ENCODE measurements at regions not wholly inside any gene's neighbourhood (a gene's known extent, or its start where the extent isn't known, plus 50 kb on each side); places are given as distances from the start of the nearest gene placed in this dataset.
"Not testable (repeated sequence)": the region's sequence is repeated elsewhere in the genome, so short reads cannot be mapped to it uniquely, and the experiment has no call there.

DNA sequence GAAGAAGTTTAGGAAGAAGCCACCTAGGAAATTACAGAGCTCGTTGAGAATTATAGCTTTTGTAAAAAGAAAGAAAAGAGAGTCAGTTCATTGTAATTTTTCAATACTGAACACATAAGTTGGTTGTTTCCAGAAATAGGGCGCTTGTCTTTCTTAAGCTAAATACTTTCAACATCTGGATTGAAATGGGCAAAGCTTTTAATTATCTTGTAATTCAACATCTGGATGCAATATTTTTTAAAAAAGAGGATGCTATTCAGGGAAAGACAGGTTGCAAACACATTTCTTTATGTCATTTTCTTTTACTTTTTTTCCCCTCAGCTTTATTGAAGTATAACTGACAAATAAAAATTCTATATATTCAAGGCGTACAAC, 100.7 kb upstream of the TRPC7 start:
- TF ChIP-seq, protein P1, sequence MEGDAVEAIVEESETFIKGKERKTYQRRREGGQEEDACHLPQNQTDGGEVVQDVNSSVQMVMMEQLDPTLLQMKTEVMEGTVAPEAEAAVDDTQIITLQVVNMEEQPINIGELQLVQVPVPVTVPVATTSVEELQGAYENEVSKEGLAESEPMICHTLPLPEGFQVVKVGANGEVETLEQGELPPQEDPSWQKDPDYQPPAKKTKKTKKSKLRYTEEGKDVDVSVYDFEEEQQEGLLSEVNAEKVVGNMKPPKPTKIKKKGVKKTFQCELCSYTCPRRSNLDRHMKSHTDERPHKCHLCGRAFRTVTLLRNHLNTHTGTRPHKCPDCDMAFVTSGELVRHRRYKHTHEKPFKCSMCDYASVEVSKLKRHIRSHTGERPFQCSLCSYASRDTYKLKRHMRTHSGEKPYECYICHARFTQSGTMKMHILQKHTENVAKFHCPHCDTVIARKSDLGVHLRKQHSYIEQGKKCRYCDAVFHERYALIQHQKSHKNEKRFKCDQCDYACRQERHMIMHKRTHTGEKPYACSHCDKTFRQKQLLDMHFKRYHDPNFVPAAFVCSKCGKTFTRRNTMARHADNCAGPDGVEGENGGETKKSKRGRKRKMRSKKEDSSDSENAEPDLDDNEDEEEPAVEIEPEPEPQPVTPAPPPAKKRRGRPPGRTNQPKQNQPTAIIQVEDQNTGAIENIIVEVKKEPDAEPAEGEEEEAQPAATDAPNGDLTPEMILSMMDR (IDR thresholded peaks at IDR 0.05; ENCODE audit: control insufficient read depth, extremely low read depth, insufficient read depth) = no peak
- DNase-seq (ENCODE audit: low read depth) = no peak
- H3K4me3 ChIP-seq (ENCODE audit: low read depth, low read length) = no peak overlapping the region

DNA sequence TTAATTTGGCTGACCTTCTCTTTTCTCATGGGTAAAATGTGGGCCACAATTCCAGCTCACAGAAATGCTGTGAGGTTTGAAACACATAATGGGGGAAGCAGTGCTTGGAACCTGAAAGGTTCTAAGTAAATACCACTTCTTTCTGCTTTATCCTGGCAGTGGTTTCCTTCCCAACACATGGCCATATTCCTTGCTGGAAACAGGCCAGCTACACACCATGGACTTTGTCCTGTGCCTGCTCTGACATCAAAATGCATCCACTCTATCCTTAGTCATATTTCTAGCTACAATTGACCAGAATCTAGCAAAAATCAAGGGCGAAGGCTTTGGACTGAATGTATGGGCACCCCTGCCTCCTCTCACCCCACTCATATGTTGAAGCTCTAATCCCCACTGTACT, 93.1 kb upstream of the TRPC7 start:
- TF ChIP-seq, protein P1 (IDR thresholded peaks at IDR 0.05; ENCODE audit: control insufficient read depth, extremely low read depth, insufficient read depth) = no peak
- no peak for DNase-seq (ENCODE audit: low read depth)

DNA sequence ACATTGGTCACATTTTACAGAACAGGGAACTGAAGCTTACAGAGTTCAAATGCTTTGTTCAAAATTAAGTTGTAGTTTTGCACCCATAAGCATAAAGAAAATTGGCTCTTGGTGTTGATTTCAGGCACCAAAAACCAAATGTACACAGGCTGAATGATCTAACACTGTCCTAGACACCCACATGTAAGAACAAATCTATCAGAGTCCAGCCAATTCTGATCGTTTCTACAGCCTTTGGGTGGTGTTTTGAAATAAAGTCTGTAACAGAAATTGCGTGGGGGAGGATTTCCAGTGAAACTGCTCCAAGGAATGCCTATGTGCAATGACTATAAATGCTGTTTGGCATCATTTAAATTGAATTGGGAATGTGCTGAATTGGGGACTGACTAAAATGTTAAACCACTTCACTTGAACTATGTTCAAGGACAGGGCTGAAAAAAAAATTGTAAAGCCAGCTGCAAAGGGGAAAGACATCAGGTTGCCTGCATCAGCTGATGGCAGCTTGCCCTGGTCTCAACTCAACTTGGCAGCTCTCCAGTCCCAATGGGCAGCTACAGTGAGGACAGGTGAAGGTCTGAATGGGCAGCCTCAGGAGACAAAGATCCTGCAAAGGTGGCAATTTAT, 92.2 kb upstream of the TRPC7 start:
- H3K4me3 ChIP-seq (ENCODE audit: low read depth, low read length) = no peak overlapping the region
- TF ChIP-seq, protein P1 (IDR thresholded peaks at IDR 0.05; ENCODE audit: control insufficient read depth, extremely low read depth, insufficient read depth) = no peak
- DNase-seq (ENCODE audit: low read depth) = no peak

More for the DNA sequence above, 93.1 kb upstream of the TRPC7 start:
- no peak overlapping the region for H3K4me3 ChIP-seq (ENCODE audit: low read depth, low read length)

DNA sequence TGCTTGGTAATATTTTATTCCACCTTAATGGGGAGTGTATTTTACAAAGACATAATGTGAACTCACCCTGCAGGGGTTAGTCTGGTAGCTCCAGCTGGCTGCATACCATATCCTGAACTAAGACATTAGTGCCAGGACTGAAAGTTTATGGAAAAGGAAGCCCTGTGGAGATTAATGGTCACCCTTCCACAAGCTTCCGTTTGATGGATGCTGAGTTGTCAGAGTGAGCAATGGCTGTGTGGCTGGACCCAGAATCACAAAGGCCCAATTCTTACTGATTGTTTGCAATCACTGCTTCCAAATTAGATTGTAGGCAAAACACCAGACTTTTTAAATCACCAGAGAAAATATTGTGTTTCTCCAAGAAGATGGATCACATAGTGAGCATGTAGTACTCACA, 90.1 kb upstream of the TRPC7 start:
- DNase-seq (ENCODE audit: low read depth) = no peak

DNA sequence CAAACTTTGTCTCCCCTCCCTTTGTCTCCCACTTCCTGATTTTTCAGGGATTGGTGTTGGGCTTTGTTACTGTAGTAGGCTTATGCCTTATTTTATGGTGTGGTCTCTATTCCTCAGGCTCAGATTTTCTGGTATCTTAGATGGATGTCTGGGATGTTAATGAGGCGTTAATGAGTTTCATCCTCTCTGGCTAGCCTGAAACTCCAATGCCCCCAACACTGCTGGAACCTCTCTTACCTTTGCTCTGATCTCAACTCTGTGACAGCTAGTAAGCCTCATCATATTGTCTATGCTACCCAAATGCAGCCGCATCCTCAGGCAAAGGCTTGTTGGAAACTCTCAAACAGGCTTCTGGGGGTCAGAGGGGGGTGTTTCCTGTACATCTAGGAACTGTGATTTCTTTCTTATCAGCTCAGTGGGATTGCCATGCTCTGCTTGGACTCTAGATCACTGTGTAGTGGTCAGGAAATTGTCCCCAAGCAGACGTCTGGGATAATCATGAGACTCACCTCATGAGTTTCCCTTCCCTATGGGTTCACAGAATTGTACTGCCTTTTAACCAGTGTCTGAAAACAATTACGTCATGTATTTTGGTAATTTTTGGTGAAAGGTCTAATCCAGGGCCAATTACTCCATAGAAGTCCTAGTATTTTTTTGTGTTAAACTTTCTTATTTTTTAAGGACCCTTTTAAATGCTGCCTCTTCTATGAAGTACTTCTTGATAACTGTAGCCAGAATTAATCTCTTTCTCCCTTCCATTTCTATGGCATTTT, 88.8 kb upstream of the TRPC7 start:
- TF ChIP-seq, protein P1 (IDR thresholded peaks at IDR 0.05; ENCODE audit: control insufficient read depth, extremely low read depth, insufficient read depth) = no peak
- no peak overlapping the region for H3K4me3 ChIP-seq (ENCODE audit: low read depth, low read length)
- DNase-seq (ENCODE audit: low read depth) = no peak

More for the DNA sequence above, 90.1 kb upstream of the TRPC7 start:
- no peak overlapping the region for H3K4me3 ChIP-seq (ENCODE audit: low read depth, low read length)
- TF ChIP-seq, protein P1 (IDR thresholded peaks at IDR 0.05; ENCODE audit: control insufficient read depth, extremely low read depth, insufficient read depth) = no peak

DNA sequence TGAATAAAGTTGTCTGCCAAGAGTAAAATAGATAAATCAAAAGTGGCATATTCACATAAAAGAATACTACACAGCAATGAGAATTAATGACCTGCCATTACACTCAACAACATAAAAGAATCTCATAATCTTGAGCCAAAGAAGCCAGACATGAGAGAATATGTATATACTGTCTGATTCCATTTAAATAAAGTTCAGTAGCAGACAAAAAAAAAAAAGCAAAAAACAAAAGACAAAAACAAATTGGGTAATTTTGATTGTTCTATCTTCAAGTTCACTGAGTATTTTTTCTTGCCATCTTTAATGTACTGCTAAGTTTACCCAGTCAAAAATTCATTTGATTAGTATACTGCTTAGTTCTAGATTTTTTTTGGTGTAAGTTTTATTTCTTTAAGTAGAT, 87.9 kb upstream of the TRPC7 start:
- no peak overlapping the region for H3K4me3 ChIP-seq (ENCODE audit: low read depth, low read length)
- TF ChIP-seq, protein P1 (IDR thresholded peaks at IDR 0.05; ENCODE audit: control insufficient read depth, extremely low read depth, insufficient read depth) = no peak
- DNase-seq (ENCODE audit: low read depth) = no peak

DNA sequence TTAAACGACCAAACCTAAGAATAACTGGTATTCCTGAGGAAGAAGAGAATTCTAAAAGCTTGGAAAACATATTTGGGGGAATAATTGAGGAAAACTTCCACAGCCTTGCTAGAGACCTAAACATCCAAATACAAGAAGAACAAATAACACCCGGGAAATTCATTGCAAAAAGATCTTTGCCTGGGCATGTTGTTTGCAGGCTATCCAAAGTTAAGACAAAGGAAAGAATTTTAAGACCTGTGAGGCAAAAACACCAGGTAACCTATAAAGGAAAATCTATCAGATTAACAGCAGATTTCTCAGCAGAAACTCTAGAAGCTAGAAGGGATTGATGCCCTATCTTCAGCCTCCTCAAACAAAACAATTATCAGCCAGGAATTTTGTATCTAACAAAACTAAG, 82.2 kb upstream of the TRPC7 start:
- not testable (repeated sequence) for H3K4me3 ChIP-seq (ENCODE audit: low read depth, low read length); DNase-seq (ENCODE audit: low read depth)

All from LNCaP clone FGC (cell line).